HG02870 (cell line): ENCODE measurements at regions not wholly inside any gene's neighbourhood (a gene's known extent, or its start where the extent isn't known, plus 50 kb on each side); places are given as distances from the start of the nearest gene placed in this dataset.
"Not testable (repeated sequence)": the region's sequence is repeated elsewhere in the genome, so short reads cannot be mapped to it uniquely, and the experiment has no call there.

ENCODE experiments used
- ATAC-seq: cut with Tn5 transposase; IDR thresholded peaks from one replicate; pipeline ENCODE4 v1.9.1; 2021; ENCODE audit warnings: mild to moderate bottlenecking, moderate library complexity; ENCODE audit not compliant: unreplicated experiment

- no peak for ATAC-seq
Measured at GRCh38 chr4:23038626-23039491, 346.1 kb downstream of the GBA3 start.

- ATAC-seq: no peak
Measured at GRCh38 chr4:23036921-23037495, 344.3 kb downstream of the GBA3 start.

GRCh38 chr4:23036503-23036902 lies 343.8 kb downstream of the GBA3 start:
- no peak for ATAC-seq

GRCh38 chr4:23035521-23036056 lies 342.9 kb downstream of the GBA3 start:
- ATAC-seq: no peak

GRCh38 chr4:23034731-23035130 lies 342.0 kb downstream of the GBA3 start:
- ATAC-seq: no peak

- no peak for ATAC-seq
Measured at GRCh38 chr4:23033796-23034195, 341.1 kb downstream of the GBA3 start.

- ATAC-seq: no peak
Measured at GRCh38 chr4:23028875-23029274, 336.1 kb downstream of the GBA3 start.

GRCh38 chr4:23023666-23024065 lies 330.9 kb downstream of the GBA3 start:
- no peak for ATAC-seq

GRCh38 chr4:23023121-23023520 lies 330.4 kb downstream of the GBA3 start:
- ATAC-seq: no peak

- no peak for ATAC-seq
Measured at GRCh38 chr4:23022032-23022431, 329.3 kb downstream of the GBA3 start.

GRCh38 chr4:23021040-23021439 lies 328.3 kb downstream of the GBA3 start:
- ATAC-seq: no peak

GRCh38 chr4:23020399-23020798 lies 327.7 kb downstream of the GBA3 start:
- not testable (repeated sequence) for ATAC-seq

- ATAC-seq: no peak
Measured at GRCh38 chr4:23016981-23017380, 324.2 kb downstream of the GBA3 start.

GRCh38 chr4:23015821-23016220 lies 323.1 kb downstream of the GBA3 start:
- ATAC-seq: no peak

GRCh38 chr4:23009093-23009492 lies 316.4 kb downstream of the GBA3 start:
- ATAC-seq: no peak

GRCh38 chr4:23006756-23007155 lies 314.0 kb downstream of the GBA3 start:
- no peak for ATAC-seq

GRCh38 chr4:23005691-23006090 lies 313.0 kb downstream of the GBA3 start:
- ATAC-seq: no peak

- no peak for ATAC-seq
Measured at GRCh38 chr4:23001478-23001877, 308.7 kb downstream of the GBA3 start.

- ATAC-seq: no peak
Measured at GRCh38 chr4:22999419-22999818, 306.7 kb downstream of the GBA3 start.

- ATAC-seq: no peak
Measured at GRCh38 chr4:22997358-22998224, 304.9 kb downstream of the GBA3 start.

GRCh38 chr4:22991576-22991975 lies 298.8 kb downstream of the GBA3 start:
- no peak for ATAC-seq
